Uterus (tissue), 3 donors: ENCODE measurements at regions not wholly inside any gene's neighbourhood (a gene's known extent, or its start where the extent isn't known, plus 50 kb on each side); places are given as distances from the start of the nearest gene placed in this dataset.
"Not testable (repeated sequence)": the region's sequence is repeated elsewhere in the genome, so short reads cannot be mapped to it uniquely, and the experiment has no call there.

ENCODE experiments used
- DNase-seq, 2 donors: peaks; one replicate each; pipeline ENCODE4 v3.0.0-alpha.2; 2019 to 2020
- H3K27ac ChIP-seq, 2 donors: fragments of 200-600 bp; sonication (generic); 1 replicate in 1 of 2; 2 replicates in 1 of 2; pipeline ENCODE4 v1.5.1; 2016 to 2018
- H3K27me3 ChIP-seq, 2 donors: fragments of 200-600 bp; sonication (generic); one replicate each; pipeline ENCODE4 v1.5.1; 2018 to 2019; ENCODE audit warnings: control low read depth in 1 of 2
- H3K36me3 ChIP-seq, 2 donors: fragments of 200-600 bp; sonication (generic); one replicate each; pipeline ENCODE4 v1.5.1; 2019; ENCODE audit warnings: control low read depth in 1 of 2
- H3K4me1 ChIP-seq, 2 donors: fragments of 200-600 bp; sonication (generic); one replicate each; pipeline ENCODE4 v1.5.1; 2018 to 2019; ENCODE audit warnings: control low read depth in 1 of 2
- H3K4me3 ChIP-seq, 2 donors: fragments of 200-600 bp; sonication (generic); 1 replicate in 1 of 2; 2 replicates in 1 of 2; pipeline ENCODE4 v1.5.1; 2018 to 2019; ENCODE audit warnings: mild to moderate bottlenecking in 1 of 2
- H3K9me3 ChIP-seq, 2 donors: fragments of 200-600 bp; sonication (generic); one replicate each; pipeline ENCODE4 v1.5.1; 2019; ENCODE audit warnings: control low read depth in 1 of 2
- POLR2A ChIP-seq, 2 donors: fragments of 450-650 bp; IDR thresholded peaks; one replicate each; pipeline ENCODE4 v1.6.1; 2016; ENCODE audit warnings: antibody characterized with exemption in 2 of 2, mild to moderate bottlenecking in 1 of 2, moderate library complexity in 1 of 2
- intact Hi-C: fragments of 100-400 bp; cut with DNase I; formaldehyde crosslinking; loops from one replicate; pipeline ENCODE4 v1.15.1; 2023; ENCODE audit warnings: low total_unique reads
- TF ChIP-seq, protein P1 (sequence below), 4 experiments: fragments of 200-600 bp in 2 of 4; fragments of 450-650 bp in 2 of 4; sonication (generic) in 2 of 4; IDR thresholded peaks; one replicate each; pipeline ENCODE4 v1.5.1; 2016 to 2019; ENCODE audit warnings: antibody characterized with exemption in 4 of 4, mild to moderate bottlenecking in 2 of 4, moderate library complexity in 1 of 4
- donor health status: DM: yes; HTN: yes; CAD: no.

DNA sequence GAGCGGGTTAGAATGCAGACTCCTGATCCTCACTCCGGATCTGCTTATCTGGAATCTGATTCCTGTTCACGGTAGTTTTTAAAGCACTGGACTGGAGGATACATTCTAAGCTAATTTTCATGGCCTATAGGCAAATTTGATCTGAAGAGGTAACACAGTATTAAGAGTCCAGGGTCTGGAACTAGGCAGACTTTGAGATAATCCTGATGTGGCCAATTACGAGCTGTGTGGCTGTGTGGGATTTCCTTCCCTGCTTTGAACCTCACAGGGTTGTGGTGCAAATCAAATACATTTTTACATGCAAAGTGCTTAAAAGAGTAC, 285.2 kb downstream of the MIAT start:
- Histone ChIP-seq H3K4me3 (no peak overlapping the region), H3K9me3 (no peaks in the 10 kb centered on the region), H3K27me3 (no peaks in the 10 kb centered on the region), H3K36me3 (no peaks in the 10 kb centered on the region), H3K27ac (no peak overlapping the region), H3K4me1 (no peaks in the 10 kb centered on the region)
- TF ChIP-seq, protein P1, sequence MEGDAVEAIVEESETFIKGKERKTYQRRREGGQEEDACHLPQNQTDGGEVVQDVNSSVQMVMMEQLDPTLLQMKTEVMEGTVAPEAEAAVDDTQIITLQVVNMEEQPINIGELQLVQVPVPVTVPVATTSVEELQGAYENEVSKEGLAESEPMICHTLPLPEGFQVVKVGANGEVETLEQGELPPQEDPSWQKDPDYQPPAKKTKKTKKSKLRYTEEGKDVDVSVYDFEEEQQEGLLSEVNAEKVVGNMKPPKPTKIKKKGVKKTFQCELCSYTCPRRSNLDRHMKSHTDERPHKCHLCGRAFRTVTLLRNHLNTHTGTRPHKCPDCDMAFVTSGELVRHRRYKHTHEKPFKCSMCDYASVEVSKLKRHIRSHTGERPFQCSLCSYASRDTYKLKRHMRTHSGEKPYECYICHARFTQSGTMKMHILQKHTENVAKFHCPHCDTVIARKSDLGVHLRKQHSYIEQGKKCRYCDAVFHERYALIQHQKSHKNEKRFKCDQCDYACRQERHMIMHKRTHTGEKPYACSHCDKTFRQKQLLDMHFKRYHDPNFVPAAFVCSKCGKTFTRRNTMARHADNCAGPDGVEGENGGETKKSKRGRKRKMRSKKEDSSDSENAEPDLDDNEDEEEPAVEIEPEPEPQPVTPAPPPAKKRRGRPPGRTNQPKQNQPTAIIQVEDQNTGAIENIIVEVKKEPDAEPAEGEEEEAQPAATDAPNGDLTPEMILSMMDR (IDR thresholded peaks at IDR 0.05), result no peak
- no peak for DNase-seq
- intact Hi-C loops, result no loop called here

DNA sequence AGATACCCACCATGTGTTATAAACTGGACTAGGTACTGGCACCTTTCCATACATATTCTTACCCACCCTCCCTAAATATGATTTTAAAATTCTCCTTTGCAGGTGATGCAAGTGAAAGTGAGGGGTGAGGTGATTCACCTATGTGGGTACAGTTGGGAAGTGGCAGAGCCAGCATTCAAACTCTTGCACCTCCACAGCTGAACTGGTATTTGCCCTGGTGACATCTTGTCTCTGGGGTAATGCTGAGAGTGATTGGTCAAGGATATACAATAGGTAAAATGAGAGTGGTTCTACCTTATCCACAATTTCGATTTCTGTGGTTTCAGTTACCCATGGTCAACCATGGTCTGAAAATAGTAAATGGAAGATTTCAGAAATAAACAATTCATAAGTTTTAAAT, 288.2 kb downstream of the MIAT start:
- H3K9me3 ChIP-seq, result no peaks in the 10 kb centered on the region
- no peak for DNase-seq
- no peaks in the 10 kb centered on the region for H3K4me1 ChIP-seq
- no peak overlapping the region for H3K27ac ChIP-seq
- TF ChIP-seq, protein P1 (IDR thresholded peaks at IDR 0.05), result no peak
- TF ChIP-seq POLR2A (IDR thresholded peaks at IDR 0.05), result no peak
- intact Hi-C loops, result no loop called here
- H3K27me3 ChIP-seq, result no peaks in the 10 kb centered on the region
- H3K36me3 ChIP-seq, result no peaks in the 10 kb centered on the region
- H3K4me3 ChIP-seq, result no peak overlapping the region

DNA sequence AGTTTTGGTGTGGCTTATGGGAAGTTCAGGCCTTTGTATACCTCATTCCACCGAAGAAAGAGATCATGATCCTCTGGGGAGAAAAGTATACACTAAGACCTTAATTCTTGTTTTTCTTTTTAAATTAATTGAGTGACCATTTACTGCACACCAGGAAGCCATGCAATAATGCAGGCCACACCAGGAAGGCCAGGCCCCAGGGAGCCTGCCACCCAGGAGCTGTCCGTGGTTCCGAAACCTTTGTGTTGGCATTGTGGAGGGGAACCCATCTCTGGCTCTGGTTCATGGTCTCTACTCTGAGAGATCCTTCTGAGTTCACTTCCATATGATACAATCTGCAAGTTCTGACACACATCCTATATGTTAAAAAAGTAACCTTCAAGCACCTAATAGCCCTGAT, 291.8 kb downstream of the MIAT start:
- Histone ChIP-seq H3K4me3 (no peak overlapping the region), H3K9me3 (no peaks in the 10 kb centered on the region), H3K36me3 (no peaks in the 10 kb centered on the region), H3K27me3 (no peaks in the 10 kb centered on the region), H3K4me1 (no peaks in the 10 kb centered on the region), H3K27ac (no peak overlapping the region)
- no peak for DNase-seq
- intact Hi-C loops, result no loop called here
- TF ChIP-seq, protein P1 (IDR thresholded peaks at IDR 0.05), result no peak
- no peak for TF ChIP-seq POLR2A (IDR thresholded peaks at IDR 0.05)

DNA sequence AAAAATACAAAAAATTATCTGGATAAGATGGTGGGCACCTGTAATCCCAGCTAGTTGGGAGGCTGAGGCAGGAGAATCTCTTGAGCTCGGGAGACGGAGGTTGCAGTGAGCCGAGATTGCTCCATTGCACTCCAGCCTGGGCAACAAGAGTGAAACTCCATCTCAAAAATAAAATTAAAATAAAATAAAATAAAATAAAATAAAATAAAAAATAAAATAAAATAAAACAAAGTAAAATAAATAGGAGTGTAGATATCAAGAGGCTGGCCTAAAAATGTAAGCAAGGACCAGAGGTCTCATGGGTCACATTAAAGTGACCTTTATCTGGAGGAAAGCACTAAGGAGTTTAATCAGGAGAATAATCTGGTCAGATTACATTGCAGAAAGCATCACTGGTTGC, 293.8 kb downstream of the MIAT start:
- H3K4me1 ChIP-seq, DNase-seq, H3K27me3 ChIP-seq, H3K4me3 ChIP-seq, H3K27ac ChIP-seq, H3K36me3 ChIP-seq, intact Hi-C loops, H3K9me3 ChIP-seq: not testable (repeated sequence)

DNA sequence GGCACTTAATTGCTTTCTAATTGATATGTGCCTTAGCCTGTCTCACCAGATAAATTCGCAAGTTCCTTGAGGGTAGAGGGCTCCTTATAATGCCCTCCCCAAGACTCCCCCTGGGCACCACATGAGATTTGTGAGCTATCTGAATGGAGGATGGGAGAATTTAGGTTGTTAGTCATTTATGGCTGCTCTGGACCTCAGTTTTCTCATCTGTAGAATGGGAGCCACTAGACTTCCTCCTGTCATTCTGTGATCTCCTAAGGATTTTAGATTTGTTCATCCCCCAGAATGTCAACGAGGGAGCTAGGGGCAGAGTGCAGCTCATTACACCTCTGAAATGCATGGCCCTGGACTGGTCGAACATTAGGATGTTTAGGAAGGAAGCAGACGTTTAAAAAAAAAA, 294.6 kb downstream of the MIAT start:
- TF ChIP-seq, protein P1 (IDR thresholded peaks at IDR 0.05), result no peak
- no peak for TF ChIP-seq POLR2A (IDR thresholded peaks at IDR 0.05)
- no peaks in the 10 kb centered on the region for H3K27me3 ChIP-seq
- no peaks in the 10 kb centered on the region for H3K9me3 ChIP-seq
- H3K4me1 ChIP-seq, result no peaks in the 10 kb centered on the region
- H3K27ac ChIP-seq, result no peak overlapping the region
- intact Hi-C loops, result no loop called here
- H3K4me3 ChIP-seq, result no peak overlapping the region
- H3K36me3 ChIP-seq, result no peaks in the 10 kb centered on the region
- no peak for DNase-seq

DNA sequence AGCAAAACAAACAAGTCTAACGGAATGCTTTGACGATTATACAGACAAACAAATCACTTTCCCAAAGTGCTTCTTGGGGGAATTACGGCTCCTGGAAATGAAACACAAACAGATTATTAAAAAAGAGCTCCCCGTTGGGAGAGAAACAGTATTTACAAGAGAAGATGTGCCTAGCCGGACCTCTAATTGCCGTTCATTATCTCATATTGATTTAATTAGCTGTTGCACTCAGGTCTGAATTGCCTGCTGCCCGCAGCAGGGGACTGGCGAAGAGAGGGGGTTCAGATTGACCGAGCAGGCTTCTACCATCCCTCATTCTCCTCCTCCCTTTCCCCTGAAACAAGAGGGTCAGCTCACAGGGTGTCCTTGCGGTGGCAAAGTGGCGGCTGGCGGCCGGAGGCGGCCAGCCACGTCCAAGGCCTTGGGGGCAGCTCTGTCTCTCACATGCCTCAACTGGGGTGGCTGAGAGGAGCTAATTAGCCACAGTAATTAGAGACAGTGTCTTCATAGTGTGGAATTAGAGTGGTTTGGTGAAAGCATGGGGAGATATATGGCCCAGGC, 295.1 kb downstream of the MIAT start:
- no peaks in the 10 kb centered on the region for H3K36me3 ChIP-seq
- H3K9me3 ChIP-seq, result no peaks in the 10 kb centered on the region
- no peaks in the 10 kb centered on the region for H3K27me3 ChIP-seq
- H3K4me3 ChIP-seq, result no peak overlapping the region
- no peak for DNase-seq
- H3K27ac ChIP-seq, result no peak overlapping the region
- TF ChIP-seq, protein P1 (IDR thresholded peaks at IDR 0.05), result no peak
- no peak for TF ChIP-seq POLR2A (IDR thresholded peaks at IDR 0.05)
- no peaks in the 10 kb centered on the region for H3K4me1 ChIP-seq
- intact Hi-C loops, result no loop called here
